Lower leg skin (tissue), 4 donors: ENCODE measurements at regions not wholly inside any gene's neighbourhood (a gene's known extent, or its start where the extent isn't known, plus 50 kb on each side); places are given as distances from the start of the nearest gene placed in this dataset.

Experiments
- DNase-seq, 2 donors: peaks; one replicate each; pipeline ENCODE4 v3.0.0-alpha.2; 2019; ENCODE audit warnings: low spot score in 2 of 2
- H3K4me3 ChIP-seq: fragments of 200-600 bp; sonication (generic); 2 replicates; pipeline ENCODE4 v1.5.1; 2017; ENCODE audit warnings: mild to moderate bottlenecking, low read depth; ENCODE audit not compliant: poor library complexity, severe bottlenecking
- CTCF ChIP-seq, 3 donors: fragments of 450-650 bp; IDR thresholded peaks; one replicate each; pipeline ENCODE4 v1.5.1; 2016; ENCODE audit warnings: antibody characterized with exemption in 3 of 3, mild to moderate bottlenecking in 3 of 3, moderate library complexity in 2 of 3
- POLR2A ChIP-seq, 2 donors: fragments of 450-650 bp; IDR thresholded peaks; one replicate each; pipeline ENCODE4 v1.6.1; 2016 to 2017; ENCODE audit warnings: antibody characterized with exemption in 2 of 2, mild to moderate bottlenecking in 1 of 2, moderate library complexity in 1 of 2
- WGBS, 2 donors: methylation state at CpG; one replicate each; pipeline ENCODE4 v1.1.5; 2018; 5-methylcytosine and 5-hydroxymethylcytosine counted together
- intact Hi-C: fragments of 100-400 bp; cut with DNase I; formaldehyde crosslinking; loops from one replicate; pipeline ENCODE4 v1.15.0; 2023; ENCODE audit warnings: low total_unique reads

GRCh38 chr14:61177279-61178225 is 103.6 kb downstream of the TMEM30B start:
- WGBS, 2 donors = 78 to 81% methylated on average over 14 of the region's 14 CpGs
- TF ChIP-seq POLR2A (IDR thresholded peaks at IDR 0.05) = no peak
- no peak for TF ChIP-seq CTCF (IDR thresholded peaks at IDR 0.05)
- intact Hi-C loops = no loop called here
- DNase-seq = no peak
- H3K4me3 ChIP-seq = no peak overlapping the region

GRCh38 chr14:61176686-61177085 is 104.5 kb downstream of the TMEM30B start:
- WGBS, 2 donors = 70 to 72% methylated on average over 2 of the region's 2 CpGs
- DNase-seq = no peak
- no peak for TF ChIP-seq POLR2A (IDR thresholded peaks at IDR 0.05)
- TF ChIP-seq CTCF (IDR thresholded peaks at IDR 0.05) = no peak
- H3K4me3 ChIP-seq = no peak overlapping the region
- intact Hi-C loops = no loop called here

- TF ChIP-seq CTCF (IDR thresholded peaks at IDR 0.05) (no peak), POLR2A (IDR thresholded peaks at IDR 0.05) (no peak)
- WGBS, 2 donors = 82 to 85% methylated on average over 2 of the region's 2 CpGs
- intact Hi-C loops = no loop called here
- H3K4me3 ChIP-seq = no peak overlapping the region
- DNase-seq = no peak
Observed at GRCh38 chr14:61174987-61175386, 106.2 kb downstream of the TMEM30B start.

- intact Hi-C loops = no loop called here
- TF ChIP-seq CTCF (IDR thresholded peaks at IDR 0.05) (no peak), POLR2A (IDR thresholded peaks at IDR 0.05) (no peak)
- no peak for DNase-seq
- WGBS, 2 donors = 65 to 79% methylated on average over 6 of the region's 6 CpGs
- H3K4me3 ChIP-seq = no peak overlapping the region
Observed at GRCh38 chr14:61174441-61174891, 106.7 kb downstream of the TMEM30B start.

GRCh38 chr14:61171727-61172126 is 109.4 kb downstream of the TMEM30B start:
- DNase-seq = no peak
- TF ChIP-seq CTCF (IDR thresholded peaks at IDR 0.05) (no peak), POLR2A (IDR thresholded peaks at IDR 0.05) (no peak)
- 34 to 59% methylated on average over 2 of the region's 2 CpGs for WGBS, 2 donors
- intact Hi-C loops = no loop called here
- H3K4me3 ChIP-seq = no peak overlapping the region
